HL-60 (cell line): ENCODE measurements at regions not wholly inside any gene's neighbourhood (a gene's known extent, or its start where the extent isn't known, plus 50 kb on each side); places are given as distances from the start of the nearest gene placed in this dataset.

Experiments
- CTCF ChIP-seq: IDR thresholded peaks from one replicate; pipeline ENCODE4 v1.5.1; 2011; ENCODE audit warnings: low read length, control low read depth, inconsistent platforms; ENCODE audit not compliant: insufficient read depth
- GABPA ChIP-seq: IDR thresholded peaks from 2 replicates; pipeline ENCODE4 v1.6.1; 2012; ENCODE audit warnings: low read depth
- POLR2AphosphoS5 ChIP-seq: IDR thresholded peaks from 2 replicates; pipeline ENCODE4 v1.6.1; 2012; ENCODE audit warnings: low read depth
- REST ChIP-seq: IDR thresholded peaks from 2 replicates; pipeline ENCODE4 v1.6.1; 2012; ENCODE audit warnings: low read depth; ENCODE audit not compliant: insufficient replicate concordance

- no peak for TF ChIP-seq CTCF
- no peak for TF ChIP-seq POLR2AphosphoS5
- TF ChIP-seq REST = no peak
- TF ChIP-seq GABPA = no peak
These were observed 104.7 kb upstream of the CARD18 start for GRCh38 chr11:105244160-105244825.
